ENCODE measurements at regions not wholly inside any gene's neighbourhood (a gene's known extent, or its start where the extent isn't known, plus 50 kb on each side); places are given as distances from the start of the nearest gene placed in this dataset.

DNA sequence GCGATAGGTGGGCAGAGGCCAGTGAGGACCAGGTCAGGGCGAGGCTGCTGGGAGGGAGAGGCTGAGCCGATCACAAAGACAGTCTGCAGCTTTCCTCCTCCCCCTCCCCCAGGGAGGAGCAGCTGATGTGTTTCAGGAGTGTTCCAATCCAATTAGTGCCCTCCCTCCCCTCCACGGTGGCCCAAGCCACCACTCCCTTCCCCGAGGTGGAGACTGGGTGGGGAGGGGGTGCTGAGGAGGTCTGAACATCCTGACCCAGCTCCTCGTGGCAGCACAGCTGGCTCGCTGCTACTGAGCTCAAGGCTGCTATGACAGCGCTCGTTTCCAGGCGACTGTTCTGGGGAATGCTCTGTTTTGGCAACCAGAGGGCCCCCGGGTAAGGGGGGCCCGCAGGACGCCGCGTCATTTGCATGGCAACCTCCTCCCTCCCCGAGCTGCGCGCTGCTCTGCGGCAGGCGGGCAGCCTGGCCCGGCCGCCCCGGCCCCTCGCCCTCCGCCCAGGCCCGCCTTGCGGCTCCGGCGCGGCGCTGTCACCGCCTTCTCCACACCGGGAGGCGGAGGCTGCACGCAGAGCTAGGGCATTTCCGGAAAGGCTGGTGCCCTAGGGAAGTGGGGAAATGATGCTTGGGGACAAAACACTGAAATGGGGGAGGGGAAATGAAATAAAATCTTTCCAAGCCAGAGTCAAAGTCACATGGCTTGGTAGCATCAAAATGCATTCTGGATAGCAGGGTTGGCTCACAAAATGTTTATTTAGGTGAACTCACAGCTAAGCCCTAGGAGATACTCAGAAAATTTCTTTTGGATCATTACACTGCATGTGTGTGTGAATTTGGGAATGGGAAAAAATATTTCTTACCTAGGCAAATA lies 67.4 kb upstream of the PIM1 start (continued):
- TF ChIP-seq, protein P1, sequence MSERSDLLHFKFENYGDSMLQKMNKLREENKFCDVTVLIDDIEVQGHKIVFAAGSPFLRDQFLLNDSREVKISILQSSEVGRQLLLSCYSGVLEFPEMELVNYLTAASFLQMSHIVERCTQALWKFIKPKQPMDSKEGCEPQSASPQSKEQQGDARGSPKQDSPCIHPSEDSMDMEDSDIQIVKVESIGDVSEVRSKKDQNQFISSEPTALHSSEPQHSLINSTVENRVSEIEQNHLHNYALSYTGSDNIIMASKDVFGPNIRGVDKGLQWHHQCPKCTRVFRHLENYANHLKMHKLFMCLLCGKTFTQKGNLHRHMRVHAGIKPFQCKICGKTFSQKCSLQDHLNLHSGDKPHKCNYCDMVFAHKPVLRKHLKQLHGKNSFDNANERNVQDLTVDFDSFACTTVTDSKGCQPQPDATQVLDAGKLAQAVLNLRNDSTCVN (tag by site-specific recombination; optimal IDR thresholded peaks at IDR 0.05) = peak; percentile 29
- TF ChIP-seq ZFHX2 (tag by site-specific recombination; conservative IDR thresholded peaks at IDR 0.05) (peak; percentile 15; the same call in 1 of the 2 replicates), ZNF596 (tag by site-specific recombination; IDR thresholded peaks at IDR 0.05) (peak; percentile 12), YY2 (tag by site-specific recombination; IDR thresholded peaks at IDR 0.05) (no peak), ZSCAN16 (tag by site-specific recombination; IDR thresholded peaks at IDR 0.05) (no peak), ZBTB17 (tag by site-specific recombination; IDR thresholded peaks at IDR 0.05) (peak; percentile 72; the same call in 1 of the 2 replicates), ZNF529 (tag by site-specific recombination; IDR thresholded peaks at IDR 0.05; ENCODE audit: insufficient replicate concordance) (no peak), ZNF629 (tag by site-specific recombination; IDR thresholded peaks at IDR 0.05) (peak; percentile 66), ZNF664 (tag by site-specific recombination; IDR thresholded peaks at IDR 0.05) (peak; percentile 55), MYNN (tag by site-specific recombination; IDR thresholded peaks at IDR 0.05; ENCODE audit: borderline replicate concordance) (peak; percentile 93), MZF1 (tag by site-specific recombination; IDR thresholded peaks at IDR 0.05; ENCODE audit: borderline replicate concordance) (peak; percentile 50; the same call in 1 of the 2 replicates), SP2 (tag by site-specific recombination; IDR thresholded peaks at IDR 0.05) (peak; percentile 79), ZEB2 (tag by site-specific recombination; IDR thresholded peaks at IDR 0.05) (peak; percentile 81), ZNF600 (tag by site-specific recombination; IDR thresholded peaks at IDR 0.05) (peak; percentile 99), ZNF2 (tag by site-specific recombination; IDR thresholded peaks at IDR 0.05) (peak; percentile 52), ZSCAN23 (tag by site-specific recombination; IDR thresholded peaks at IDR 0.05) (0 out of 2 replicates have a peak, but pooled peaks have one; percentile 19), BCL11A (tag by site-specific recombination; IDR thresholded peaks at IDR 0.05; ENCODE audit: low read depth) (peak; percentile 22; the same call in 1 of the 2 replicates), ZNF76 (tag by site-specific recombination; IDR thresholded peaks at IDR 0.05; ENCODE audit: borderline replicate concordance, low read depth) (peak; percentile 64; the same call in 1 of the 2 replicates), GLIS1 (tag by site-specific recombination; IDR thresholded peaks at IDR 0.05) (peak; percentile 78)
- TF ChIP-seq, protein P2, sequence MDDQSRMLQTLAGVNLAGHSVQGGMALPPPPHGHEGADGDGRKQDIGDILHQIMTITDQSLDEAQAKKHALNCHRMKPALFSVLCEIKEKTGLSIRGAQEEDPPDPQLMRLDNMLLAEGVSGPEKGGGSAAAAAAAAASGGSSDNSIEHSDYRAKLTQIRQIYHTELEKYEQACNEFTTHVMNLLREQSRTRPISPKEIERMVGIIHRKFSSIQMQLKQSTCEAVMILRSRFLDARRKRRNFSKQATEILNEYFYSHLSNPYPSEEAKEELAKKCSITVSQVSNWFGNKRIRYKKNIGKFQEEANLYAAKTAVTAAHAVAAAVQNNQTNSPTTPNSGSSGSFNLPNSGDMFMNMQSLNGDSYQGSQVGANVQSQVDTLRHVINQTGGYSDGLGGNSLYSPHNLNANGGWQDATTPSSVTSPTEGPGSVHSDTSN (CRISPR knock-in tag; IDR thresholded peaks at IDR 0.05) = peak; percentile 57; the same call in 1 of the 2 replicates
- TF ChIP-seq, protein P3, sequence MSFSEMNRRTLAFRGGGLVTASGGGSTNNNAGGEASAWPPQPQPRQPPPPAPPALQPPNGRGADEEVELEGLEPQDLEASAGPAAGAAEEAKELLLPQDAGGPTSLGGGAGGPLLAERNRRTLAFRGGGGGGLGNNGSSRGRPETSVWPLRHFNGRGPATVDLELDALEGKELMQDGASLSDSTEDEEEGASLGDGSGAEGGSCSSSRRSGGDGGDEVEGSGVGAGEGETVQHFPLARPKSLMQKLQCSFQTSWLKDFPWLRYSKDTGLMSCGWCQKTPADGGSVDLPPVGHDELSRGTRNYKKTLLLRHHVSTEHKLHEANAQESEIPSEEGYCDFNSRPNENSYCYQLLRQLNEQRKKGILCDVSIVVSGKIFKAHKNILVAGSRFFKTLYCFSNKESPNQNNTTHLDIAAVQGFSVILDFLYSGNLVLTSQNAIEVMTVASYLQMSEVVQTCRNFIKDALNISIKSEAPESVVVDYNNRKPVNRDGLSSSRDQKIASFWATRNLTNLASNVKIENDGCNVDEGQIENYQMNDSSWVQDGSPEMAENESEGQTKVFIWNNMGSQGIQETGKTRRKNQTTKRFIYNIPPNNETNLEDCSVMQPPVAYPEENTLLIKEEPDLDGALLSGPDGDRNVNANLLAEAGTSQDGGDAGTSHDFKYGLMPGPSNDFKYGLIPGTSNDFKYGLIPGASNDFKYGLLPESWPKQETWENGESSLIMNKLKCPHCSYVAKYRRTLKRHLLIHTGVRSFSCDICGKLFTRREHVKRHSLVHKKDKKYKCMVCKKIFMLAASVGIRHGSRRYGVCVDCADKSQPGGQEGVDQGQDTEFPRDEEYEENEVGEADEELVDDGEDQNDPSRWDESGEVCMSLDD (tag by site-specific recombination; IDR thresholded peaks at IDR 0.05) = no peak; the same call in none of the 2 replicates
- TF ChIP-seq, protein P4, sequence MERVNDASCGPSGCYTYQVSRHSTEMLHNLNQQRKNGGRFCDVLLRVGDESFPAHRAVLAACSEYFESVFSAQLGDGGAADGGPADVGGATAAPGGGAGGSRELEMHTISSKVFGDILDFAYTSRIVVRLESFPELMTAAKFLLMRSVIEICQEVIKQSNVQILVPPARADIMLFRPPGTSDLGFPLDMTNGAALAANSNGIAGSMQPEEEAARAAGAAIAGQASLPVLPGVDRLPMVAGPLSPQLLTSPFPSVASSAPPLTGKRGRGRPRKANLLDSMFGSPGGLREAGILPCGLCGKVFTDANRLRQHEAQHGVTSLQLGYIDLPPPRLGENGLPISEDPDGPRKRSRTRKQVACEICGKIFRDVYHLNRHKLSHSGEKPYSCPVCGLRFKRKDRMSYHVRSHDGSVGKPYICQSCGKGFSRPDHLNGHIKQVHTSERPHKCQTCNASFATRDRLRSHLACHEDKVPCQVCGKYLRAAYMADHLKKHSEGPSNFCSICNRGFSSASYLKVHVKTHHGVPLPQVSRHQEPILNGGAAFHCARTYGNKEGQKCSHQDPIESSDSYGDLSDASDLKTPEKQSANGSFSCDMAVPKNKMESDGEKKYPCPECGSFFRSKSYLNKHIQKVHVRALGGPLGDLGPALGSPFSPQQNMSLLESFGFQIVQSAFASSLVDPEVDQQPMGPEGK (tag by site-specific recombination; IDR thresholded peaks at IDR 0.05) = peak; percentile 83
- TF ChIP-seq, protein P5, sequence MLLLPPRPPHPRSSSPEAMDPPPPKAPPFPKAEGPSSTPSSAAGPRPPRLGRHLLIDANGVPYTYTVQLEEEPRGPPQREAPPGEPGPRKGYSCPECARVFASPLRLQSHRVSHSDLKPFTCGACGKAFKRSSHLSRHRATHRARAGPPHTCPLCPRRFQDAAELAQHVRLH (tag by site-specific recombination; IDR thresholded peaks at IDR 0.05) = 0 out of 2 replicates have a peak, but pooled peaks have one; percentile 21
- TF ChIP-seq, protein P6, sequence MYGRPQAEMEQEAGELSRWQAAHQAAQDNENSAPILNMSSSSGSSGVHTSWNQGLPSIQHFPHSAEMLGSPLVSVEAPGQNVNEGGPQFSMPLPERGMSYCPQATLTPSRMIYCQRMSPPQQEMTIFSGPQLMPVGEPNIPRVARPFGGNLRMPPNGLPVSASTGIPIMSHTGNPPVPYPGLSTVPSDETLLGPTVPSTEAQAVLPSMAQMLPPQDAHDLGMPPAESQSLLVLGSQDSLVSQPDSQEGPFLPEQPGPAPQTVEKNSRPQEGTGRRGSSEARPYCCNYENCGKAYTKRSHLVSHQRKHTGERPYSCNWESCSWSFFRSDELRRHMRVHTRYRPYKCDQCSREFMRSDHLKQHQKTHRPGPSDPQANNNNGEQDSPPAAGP (tag by site-specific recombination; IDR thresholded peaks at IDR 0.05) = peak; percentile 95
- TF ChIP-seq, protein P7, sequence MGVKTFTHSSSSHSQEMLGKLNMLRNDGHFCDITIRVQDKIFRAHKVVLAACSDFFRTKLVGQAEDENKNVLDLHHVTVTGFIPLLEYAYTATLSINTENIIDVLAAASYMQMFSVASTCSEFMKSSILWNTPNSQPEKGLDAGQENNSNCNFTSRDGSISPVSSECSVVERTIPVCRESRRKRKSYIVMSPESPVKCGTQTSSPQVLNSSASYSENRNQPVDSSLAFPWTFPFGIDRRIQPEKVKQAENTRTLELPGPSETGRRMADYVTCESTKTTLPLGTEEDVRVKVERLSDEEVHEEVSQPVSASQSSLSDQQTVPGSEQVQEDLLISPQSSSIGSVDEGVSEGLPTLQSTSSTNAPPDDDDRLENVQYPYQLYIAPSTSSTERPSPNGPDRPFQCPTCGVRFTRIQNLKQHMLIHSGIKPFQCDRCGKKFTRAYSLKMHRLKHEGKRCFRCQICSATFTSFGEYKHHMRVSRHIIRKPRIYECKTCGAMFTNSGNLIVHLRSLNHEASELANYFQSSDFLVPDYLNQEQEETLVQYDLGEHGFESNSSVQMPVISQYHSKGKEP (tag by site-specific recombination; IDR thresholded peaks at IDR 0.05) = peak; percentile 77
- TF ChIP-seq, protein P8, sequence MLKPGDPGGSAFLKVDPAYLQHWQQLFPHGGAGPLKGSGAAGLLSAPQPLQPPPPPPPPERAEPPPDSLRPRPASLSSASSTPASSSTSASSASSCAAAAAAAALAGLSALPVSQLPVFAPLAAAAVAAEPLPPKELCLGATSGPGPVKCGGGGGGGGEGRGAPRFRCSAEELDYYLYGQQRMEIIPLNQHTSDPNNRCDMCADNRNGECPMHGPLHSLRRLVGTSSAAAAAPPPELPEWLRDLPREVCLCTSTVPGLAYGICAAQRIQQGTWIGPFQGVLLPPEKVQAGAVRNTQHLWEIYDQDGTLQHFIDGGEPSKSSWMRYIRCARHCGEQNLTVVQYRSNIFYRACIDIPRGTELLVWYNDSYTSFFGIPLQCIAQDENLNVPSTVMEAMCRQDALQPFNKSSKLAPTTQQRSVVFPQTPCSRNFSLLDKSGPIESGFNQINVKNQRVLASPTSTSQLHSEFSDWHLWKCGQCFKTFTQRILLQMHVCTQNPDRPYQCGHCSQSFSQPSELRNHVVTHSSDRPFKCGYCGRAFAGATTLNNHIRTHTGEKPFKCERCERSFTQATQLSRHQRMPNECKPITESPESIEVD (tag by site-specific recombination; IDR thresholded peaks at IDR 0.05) = peak; percentile 79; the same call in 1 of the 2 replicates
